A549 (cell line): ENCODE measurements at regions not wholly inside any gene's neighbourhood (a gene's known extent, or its start where the extent isn't known, plus 50 kb on each side); places are given as distances from the start of the nearest gene placed in this dataset.

ENCODE experiments used
- ATAC-seq, 2 experiments: fragments of 200-7000 bp in 1 of 2; fragments of >200 bp in 1 of 2; cut with Nextera tagmentation in 1 of 2; cut with Tn5 transposase in 1 of 2; 3 replicates each; pipeline versions ENCODE4 v1.8.0 to v1.9.1; 2018 to 2020; ENCODE audit warnings: mild to moderate bottlenecking in 1 of 2, moderate library complexity in 1 of 2
- CTCF ChIA-PET: fragments of 300-600 bp; sonication (Branson Sonifier 250); formaldehyde crosslinking; extraction: SDS; loops from one replicate; lab custom pipeline; 2021; ENCODE audit warnings: antibody characterized with exemption, inconsistent platforms; lab: Yijun Ruan, JAX
- POLR2A ChIA-PET: fragments of 350-600 bp; formaldehyde crosslinking; extraction: SDS; loops from one replicate; lab custom pipeline; 2021; ENCODE audit warnings: antibody characterized with exemption, inconsistent platforms; lab: Yijun Ruan, JAX
- DNase-seq, 2 experiments: peaks; one replicate each; pipeline versions ENCODE4 v3.0.0 to v3.0.0-alpha.2; 2011 to 2016; ENCODE audit warnings: low read depth in 1 of 2, low spot score in 1 of 2
- FAIRE-seq: peaks from 2 replicates; lab custom pipeline; 2011; peaks lifted over from hg19 to GRCh38; lab: Jason Lieb, UNC
- H3K27ac ChIP-seq, 2 experiments: fragments of >200 bp; sonication (Bioruptor Twin); formaldehyde crosslinking; 3 replicates each; pipeline ENCODE4 v1.5.1; 2016 to 2017
- H3K4me1 ChIP-seq: fragments of >200 bp; sonication (Bioruptor Twin); formaldehyde crosslinking; 3 replicates; pipeline ENCODE4 v1.6.1; 2016
- H3K4me2 ChIP-seq: fragments of >200 bp; sonication (Bioruptor Twin); formaldehyde crosslinking; 3 replicates; pipeline ENCODE4 v1.6.1; 2016
- H3K4me3 ChIP-seq: fragments of >200 bp; sonication (Bioruptor Twin); formaldehyde crosslinking; 3 replicates; pipeline ENCODE4 v1.5.1; 2016
- H3K9me3 ChIP-seq: fragments of >200 bp; sonication (Bioruptor Twin); formaldehyde crosslinking; 3 replicates; pipeline ENCODE4 v1.6.1; 2016
- ATOH8 ChIP-seq: fragments of 250-450 bp; sonication (Bioruptor Pico); IDR thresholded peaks from 2 replicates; pipeline ENCODE4 v1.5.0; 2020; ENCODE audit warnings: low read depth, mild to moderate bottlenecking, moderate library complexity
- BCL3 ChIP-seq: fragments of >200 bp; sonication (Bioruptor Twin); formaldehyde crosslinking; IDR thresholded peaks from 3 replicates; pipeline ENCODE4 v1.6.1; 2016
- CBX8 ChIP-seq: fragments of 200-600 bp; sonication (generic); IDR thresholded peaks from 2 replicates; pipeline ENCODE4 v1.6.1; 2016
- CEBPB ChIP-seq, 2 experiments: fragments of >200 bp in 1 of 2; sonication (Bioruptor Twin) in 1 of 2; formaldehyde crosslinking in 1 of 2; IDR thresholded peaks; 2 replicates each; pipeline ENCODE4 v1.6.1; 2012 to 2016
- E2F6 ChIP-seq: IDR thresholded peaks from 2 replicates; pipeline ENCODE4 v1.6.1; 2012; ENCODE audit warnings: low read depth, borderline replicate concordance
- EHF ChIP-seq: fragments of 250-450 bp; sonication (Bioruptor Pico); IDR thresholded peaks from 2 replicates; pipeline ENCODE4 v1.5.0; 2020; ENCODE audit warnings: mild to moderate bottlenecking
- ELK1 ChIP-seq: fragments of 150-350 bp; IDR thresholded peaks from 2 replicates; pipeline ENCODE4 v1.6.1; 2014; ENCODE audit warnings: low read depth, mild to moderate bottlenecking, low read length
- EP300 ChIP-seq, 2 experiments: fragments of >200 bp; sonication (Bioruptor Twin); formaldehyde crosslinking; IDR thresholded peaks; 2 replicates in 1 of 2; 3 replicates in 1 of 2; pipeline ENCODE4 v1.6.1; 2016 to 2017
- GATA3 ChIP-seq: IDR thresholded peaks from 2 replicates; pipeline ENCODE4 v1.6.1; 2012; ENCODE audit warnings: borderline replicate concordance
- HMGXB4 ChIP-seq: fragments of 250-450 bp; sonication (Bioruptor Pico); IDR thresholded peaks from 2 replicates; pipeline ENCODE4 v1.5.0; 2021; ENCODE audit warnings: mild to moderate bottlenecking, moderate library complexity, borderline replicate concordance
- HOXA7 ChIP-seq: fragments of 250-450 bp; sonication (Bioruptor Pico); IDR thresholded peaks from 2 replicates; pipeline ENCODE4 v1.5.0; 2020; ENCODE audit warnings: mild to moderate bottlenecking, moderate library complexity
- HOXB13 ChIP-seq: fragments of 250-450 bp; sonication (Bioruptor Pico); IDR thresholded peaks from 2 replicates; pipeline ENCODE4 v1.5.0; 2020; ENCODE audit warnings: low read depth, mild to moderate bottlenecking, moderate library complexity
- HOXB5 ChIP-seq: fragments of 250-450 bp; sonication (Bioruptor Pico); IDR thresholded peaks from 2 replicates; pipeline ENCODE4 v1.5.0; 2020; ENCODE audit warnings: mild to moderate bottlenecking, moderate library complexity
- MAFK ChIP-seq: fragments of 450-650 bp; IDR thresholded peaks from 2 replicates; pipeline ENCODE4 v1.6.1; 2014; ENCODE audit not compliant: partially characterized antibody
- MAX ChIP-seq: IDR thresholded peaks from 2 replicates; pipeline ENCODE4 v1.6.1; 2012
- MYC ChIP-seq: IDR thresholded peaks from 2 replicates; pipeline ENCODE4 v1.6.1; 2012; ENCODE audit warnings: mild to moderate bottlenecking, inconsistent platforms, low read length, improper control_type of control experiment, borderline replicate concordance
- NFE2L2 ChIP-seq: fragments of 150-350 bp; conservative IDR thresholded peaks from 2 replicates; pipeline ENCODE4 v1.6.1; 2014; ENCODE audit warnings: low read length
- REST ChIP-seq: fragments of 200-600 bp; sonication (generic); IDR thresholded peaks from 2 replicates; pipeline ENCODE4 v1.6.1; 2016; ENCODE audit warnings: antibody characterized with exemption, mild to moderate bottlenecking, moderate library complexity
- RFX5 ChIP-seq: fragments of 450-650 bp; IDR thresholded peaks from 2 replicates; pipeline ENCODE4 v1.7.1; 2014; ENCODE audit warnings: antibody characterized with exemption, mild to moderate bottlenecking, moderate library complexity
- RNF2 ChIP-seq: fragments of 200-600 bp; sonication (generic); IDR thresholded peaks from 2 replicates; pipeline ENCODE4 v1.6.1; 2016; ENCODE audit warnings: low read depth, mild to moderate bottlenecking, antibody characterized with exemption, moderate library complexity, borderline replicate concordance
- SMC3 ChIP-seq: fragments of >200 bp; sonication (Bioruptor Twin); formaldehyde crosslinking; IDR thresholded peaks from 3 replicates; pipeline ENCODE4 v1.6.1; 2018; ENCODE audit warnings: inconsistent platforms
- TFCP2L1 ChIP-seq: fragments of 250-450 bp; sonication (Bioruptor Pico); IDR thresholded peaks from 2 replicates; pipeline ENCODE4 v1.5.0; 2021; ENCODE audit warnings: mild to moderate bottlenecking
- TP53 ChIP-seq: fragments of 250-450 bp; sonication (Bioruptor Pico); IDR thresholded peaks from 2 replicates; pipeline ENCODE4 v1.5.0; 2021; ENCODE audit warnings: mild to moderate bottlenecking, moderate library complexity
- ZSCAN20 ChIP-seq: fragments of 250-450 bp; sonication (Bioruptor Pico); IDR thresholded peaks from 2 replicates; pipeline ENCODE4 v1.8.0; 2022; ENCODE audit warnings: mild to moderate bottlenecking, moderate library complexity
- WGBS: methylation state at CpG from one replicate; pipeline ENCODE4 v1.1.6; 2017; ENCODE audit errors: missing lambda C conversion rate; 5-methylcytosine and 5-hydroxymethylcytosine counted together

GRCh38 chr20:22411286-22411626 lies 173.1 kb downstream of the FOXA2 start (continued):
- TF ChIP-seq CBX8 (no peak), GATA3 (no peak), RFX5 (no peak), TP53 (CRISPR knock-in tag) (no peak), BCL3 (no peak), NFE2L2 (no peak), REST (no peak), HOXA7 (0 out of 2 replicates have a peak, but pooled peaks have one; percentile 30), CEBPB (IDR thresholded peaks at IDR 0.05) (no peak), ZSCAN20 (CRISPR knock-in tag) (no peak), E2F6 (0 out of 2 replicates have a peak, but pooled peaks have one; percentile 25), MAX (no peak), MAFK (no peak), HMGXB4 (CRISPR knock-in tag) (no peak), SMC3 (no peak), HOXB13 (CRISPR knock-in tag) (0 out of 2 replicates have a peak, but pooled peaks have one; percentile 6), HOXB5 (CRISPR knock-in tag) (no peak), MYC (no peak), RNF2 (no peak)

GRCh38 chr20:22410556-22411130 lies 173.7 kb downstream of the FOXA2 start:
- Histone ChIP-seq H3K4me2 (peak overlapping the region; percentile 80), H3K4me1 (peaks cover 74% of the 10 kb centered on the region), H3K4me3 (no peak overlapping the region), H3K27ac (peak overlapping the region; percentile 97 to 98)
- FAIRE-seq = no peak
- ATAC-seq = no peak
- POLR2A ChIA-PET = no interaction called here
- DNase-seq = no peak
- TF ChIP-seq TFCP2L1 (no peak), HOXB5 (CRISPR knock-in tag) (0 out of 2 replicates have a peak, but pooled peaks have one; percentile 44), ATOH8 (no peak; the same call in 1 of the 2 replicates), EP300 (IDR thresholded peaks at IDR 0.05) (no peak), EHF (CRISPR knock-in tag) (peak; percentile 17; the same call in 1 of the 2 replicates), ELK1 (no peak)
- TF ChIP-seq, all 56 proteins: peak for 2
- H3K9me3 ChIP-seq = peaks cover 16% of the 10 kb centered on the region; the same call in 1 of the 3 replicates
- 86% methylated on average over 4 of the region's 4 CpGs for WGBS
- CTCF ChIA-PET = interaction anchor here (1.1 to 7.3 kb wide), 5 partner anchors 24 to 273 kb away, joined by 3 to 47 read pairs (median 3); no protein-coding TSS in a partner anchor
